ENCODE measurements at regions not wholly inside any gene's neighbourhood (a gene's known extent, or its start where the extent isn't known, plus 50 kb on each side); places are given as distances from the start of the nearest gene placed in this dataset.

- TF ChIP-seq, protein P1, sequence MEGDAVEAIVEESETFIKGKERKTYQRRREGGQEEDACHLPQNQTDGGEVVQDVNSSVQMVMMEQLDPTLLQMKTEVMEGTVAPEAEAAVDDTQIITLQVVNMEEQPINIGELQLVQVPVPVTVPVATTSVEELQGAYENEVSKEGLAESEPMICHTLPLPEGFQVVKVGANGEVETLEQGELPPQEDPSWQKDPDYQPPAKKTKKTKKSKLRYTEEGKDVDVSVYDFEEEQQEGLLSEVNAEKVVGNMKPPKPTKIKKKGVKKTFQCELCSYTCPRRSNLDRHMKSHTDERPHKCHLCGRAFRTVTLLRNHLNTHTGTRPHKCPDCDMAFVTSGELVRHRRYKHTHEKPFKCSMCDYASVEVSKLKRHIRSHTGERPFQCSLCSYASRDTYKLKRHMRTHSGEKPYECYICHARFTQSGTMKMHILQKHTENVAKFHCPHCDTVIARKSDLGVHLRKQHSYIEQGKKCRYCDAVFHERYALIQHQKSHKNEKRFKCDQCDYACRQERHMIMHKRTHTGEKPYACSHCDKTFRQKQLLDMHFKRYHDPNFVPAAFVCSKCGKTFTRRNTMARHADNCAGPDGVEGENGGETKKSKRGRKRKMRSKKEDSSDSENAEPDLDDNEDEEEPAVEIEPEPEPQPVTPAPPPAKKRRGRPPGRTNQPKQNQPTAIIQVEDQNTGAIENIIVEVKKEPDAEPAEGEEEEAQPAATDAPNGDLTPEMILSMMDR (IDR thresholded peaks at IDR 0.05) = no peak
- no peak for TF ChIP-seq POLR2A (IDR thresholded peaks at IDR 0.05)
These were observed 167.2 kb upstream of the FRMD6 start for GRCh38 chr14:51484485-51484884.

Measured in heart left ventricle (tissue), 13 donors.